ENCODE measurements at regions not wholly inside any gene's neighbourhood (a gene's known extent, or its start where the extent isn't known, plus 50 kb on each side); places are given as distances from the start of the nearest gene placed in this dataset.

DNA sequence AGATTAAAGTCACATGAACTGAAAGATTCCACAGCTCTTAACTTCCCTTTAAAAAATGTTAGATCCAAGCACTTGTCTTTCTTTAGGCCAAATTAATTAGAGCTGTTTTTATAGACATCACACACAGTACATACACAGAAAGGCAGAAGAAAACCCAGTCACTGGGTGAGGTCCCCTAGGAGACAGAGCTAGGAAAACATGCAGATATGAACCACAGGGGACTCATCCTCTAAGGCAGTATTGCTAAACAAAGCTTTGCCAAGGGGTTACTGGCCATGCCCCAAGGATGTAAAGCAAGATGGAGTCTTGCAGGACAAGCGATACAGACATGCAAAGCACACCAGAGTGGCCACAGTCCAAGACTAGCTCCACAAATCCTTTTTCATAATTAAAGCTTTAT, 227.0 kb downstream of the SEMA6A start:
- Mint-ChIP-seq H3K9me3 (peaks cover 25% of the 10 kb centered on the region), H3K36me3 (no peaks in the 10 kb centered on the region), H3K4me1 (no peaks in the 10 kb centered on the region), H3K4me3 (no peak overlapping the region), H3K27ac (no peak overlapping the region)
- no peak for DNase-seq (ENCODE audit: low spot score in 2 of 2)
- no peak for ATAC-seq

DNA sequence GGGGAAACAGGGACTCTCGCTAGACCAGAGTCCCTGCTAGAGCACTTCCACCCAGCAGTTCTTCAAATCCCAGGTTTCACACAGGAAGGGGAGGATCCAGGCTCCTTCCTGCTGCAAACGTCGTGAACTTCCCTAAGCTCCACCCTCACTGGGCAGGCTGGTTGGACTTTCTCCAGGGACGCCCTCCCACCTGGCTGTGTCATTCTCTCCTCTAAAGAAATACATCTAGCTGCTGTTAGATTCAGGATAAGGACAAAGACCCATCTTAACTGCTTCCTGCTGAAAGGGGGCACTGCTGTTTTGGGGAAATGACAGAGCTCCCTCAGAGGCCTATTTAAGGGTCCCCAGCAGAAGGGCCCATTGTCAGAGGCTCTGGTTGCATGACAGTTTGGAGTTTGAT, 230.7 kb downstream of the SEMA6A start:
- ATAC-seq (no peak), DNase-seq (ENCODE audit: low spot score in 2 of 2) (no peak)
- H3K36me3 Mint-ChIP-seq: no peaks in the 10 kb centered on the region
- H3K27ac Mint-ChIP-seq: peak overlapping the region; percentile 3
- no peaks in the 10 kb centered on the region for H3K4me1 Mint-ChIP-seq
- no peak overlapping the region for H3K4me3 Mint-ChIP-seq
- H3K9me3 Mint-ChIP-seq: peaks cover 32% of the 10 kb centered on the region
